HFF-Myc (cell line): ENCODE measurements at regions not wholly inside any gene's neighbourhood (a gene's known extent, or its start where the extent isn't known, plus 50 kb on each side); places are given as distances from the start of the nearest gene placed in this dataset.
"Not testable (repeated sequence)": the region's sequence is repeated elsewhere in the genome, so short reads cannot be mapped to it uniquely, and the experiment has no call there.

ENCODE experiments used
- DNase-seq: peaks from one replicate; pipeline ENCODE4 v3.0.0-alpha.2; 2011; ENCODE audit warnings: low read depth; ENCODE audit errors: extremely low read depth
- H3K4me3 ChIP-seq: replicated peaks from 2 replicates; pipeline ENCODE4 v1.5.1; 2011; ENCODE audit warnings: low read depth, mild to moderate bottlenecking, control low read depth, low read length

GRCh38 chr10:38402442-38403346 is 308.6 kb downstream of the ZNF37A start:
- peak; percentile 36 for DNase-seq
- peak overlapping the region; percentile 50 for H3K4me3 ChIP-seq

- DNase-seq, result not testable (repeated sequence)
- H3K4me3 ChIP-seq, result peak overlapping the region; percentile 40
These were observed 309.4 kb downstream of the ZNF37A start for GRCh38 chr10:38403347-38404117.

- not testable (repeated sequence) for DNase-seq
These were observed 329.5 kb downstream of the ZNF37A start for GRCh38 chr10:38423634-38424033.

GRCh38 chr10:38430242-38430641 is 336.1 kb downstream of the ZNF37A start:
- H3K4me3 ChIP-seq, DNase-seq: not testable (repeated sequence)

More at GRCh38 chr10:38423634-38424033, 329.5 kb downstream of the ZNF37A start:
- not testable (repeated sequence) for H3K4me3 ChIP-seq

- H3K4me3 ChIP-seq, DNase-seq: not testable (repeated sequence)
These were observed 343.2 kb downstream of the ZNF37A start for GRCh38 chr10:38437359-38437758.

- H3K4me3 ChIP-seq, DNase-seq: not testable (repeated sequence)
These were observed 354.6 kb downstream of the ZNF37A start for GRCh38 chr10:38448614-38449355.

- H3K4me3 ChIP-seq, DNase-seq: not testable (repeated sequence)
These were observed 355.5 kb downstream of the ZNF37A start for GRCh38 chr10:38449618-38450017.

- not testable (repeated sequence) for DNase-seq, H3K4me3 ChIP-seq
These were observed 356.4 kb downstream of the ZNF37A start for GRCh38 chr10:38450372-38451057.

- not testable (repeated sequence) for H3K4me3 ChIP-seq, DNase-seq
These were observed 357.3 kb downstream of the ZNF37A start for GRCh38 chr10:38451306-38451967.
